Skeletal muscle satellite cell (primary cell): ENCODE measurements at regions not wholly inside any gene's neighbourhood (a gene's known extent, or its start where the extent isn't known, plus 50 kb on each side); places are given as distances from the start of the nearest gene placed in this dataset.

Source experiments
- H3K27me3 ChIP-seq: 2 replicates; pipeline ENCODE4 v1.7.0; 2013; ENCODE audit warnings: low read length; ENCODE audit not compliant: control insufficient read depth, insufficient read depth
- H3K36me3 ChIP-seq: 2 replicates; pipeline ENCODE4 v1.7.0; 2013; ENCODE audit warnings: mild to moderate bottlenecking, control low read depth, low read length; ENCODE audit not compliant: insufficient read depth
- H3K4me1 ChIP-seq: 2 replicates; pipeline ENCODE4 v1.7.0; 2013; ENCODE audit warnings: low read length; ENCODE audit not compliant: control insufficient read depth, insufficient read depth
- H3K4me2 ChIP-seq: 2 replicates; pipeline ENCODE4 v1.7.0; 2013; ENCODE audit warnings: mild to moderate bottlenecking, low read length
- H3K4me3 ChIP-seq: 2 replicates; pipeline ENCODE4 v1.7.0; 2013; ENCODE audit warnings: low read length
- H3K9ac ChIP-seq: 2 replicates; pipeline ENCODE4 v1.7.0; 2013; ENCODE audit warnings: mild to moderate bottlenecking, low read depth, low read length, moderate library complexity
- H3K9me3 ChIP-seq: replicated peaks from 2 replicates; pipeline ENCODE4 v1.7.0; 2013; ENCODE audit warnings: mild to moderate bottlenecking, control low read depth, low read length

DNA sequence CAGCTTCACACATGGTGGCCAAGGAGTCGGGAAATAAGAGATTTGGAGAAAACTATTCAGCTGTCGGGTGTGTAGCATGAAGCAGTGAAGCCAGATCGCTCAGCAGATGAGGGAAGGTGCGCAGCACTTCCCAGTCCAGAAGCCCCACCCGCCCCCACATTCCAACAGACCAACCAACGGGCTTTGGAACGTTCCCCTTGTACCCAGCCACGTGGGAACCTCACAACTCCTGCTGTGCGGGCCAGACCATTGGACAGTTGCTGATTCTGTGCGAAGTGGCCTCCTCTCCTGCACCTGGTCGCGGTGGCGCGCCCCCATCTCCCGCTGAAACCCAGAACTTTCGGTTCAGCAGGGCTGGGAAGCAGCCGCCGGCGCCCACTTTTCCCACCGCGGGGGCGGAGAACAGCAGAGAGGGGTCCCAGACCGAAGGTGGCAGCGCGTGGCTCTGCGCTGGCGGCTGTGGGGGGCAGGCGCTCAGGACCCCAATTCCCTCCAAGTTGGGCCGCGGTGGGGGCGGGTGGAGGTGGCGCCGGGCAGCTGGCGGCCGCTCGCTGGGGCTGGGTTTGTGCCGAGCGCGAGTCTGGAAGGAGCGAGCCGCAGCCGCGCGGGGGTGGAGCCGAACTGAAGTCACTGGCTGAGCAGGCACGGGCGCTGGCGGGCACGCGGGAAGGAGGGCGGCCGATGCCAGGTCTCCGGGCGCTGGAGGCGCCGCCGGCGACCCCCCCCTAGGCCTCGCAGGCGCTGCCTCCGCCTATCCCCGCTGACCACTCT, 1301.5 kb upstream of the SORCS1 start:
- Histone ChIP-seq H3K27me3 (no peaks in the 10 kb centered on the region), H3K9ac (peak overlapping the region; percentile 47), H3K36me3 (no peaks in the 10 kb centered on the region), H3K9me3 (no peaks in the 10 kb centered on the region), H3K4me1 (peaks cover 7% of the 10 kb centered on the region), H3K4me2 (peak overlapping the region; percentile 88), H3K4me3 (peak overlapping the region; percentile 67)

DNA sequence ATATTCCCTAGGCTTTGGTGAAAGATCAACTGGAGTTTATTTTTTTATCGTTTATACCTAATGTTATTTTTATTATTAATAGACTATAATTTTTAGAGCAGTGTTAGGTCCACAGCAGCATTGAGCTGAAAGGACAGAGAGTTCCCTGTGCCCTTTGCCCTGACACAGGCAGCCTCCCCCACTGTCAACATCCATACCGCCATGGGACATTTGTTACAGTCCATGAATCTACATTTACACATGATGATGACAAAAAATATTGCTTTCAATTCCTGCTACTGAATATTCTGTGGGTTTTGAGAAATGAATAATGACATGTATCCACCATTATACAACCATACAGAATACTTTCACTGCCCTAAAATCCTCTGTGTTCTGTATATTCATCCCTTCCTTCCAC, 1297.5 kb upstream of the SORCS1 start:
- Histone ChIP-seq H3K36me3 (no peaks in the 10 kb centered on the region), H3K9ac (no peak overlapping the region), H3K4me3 (no peak overlapping the region), H3K9me3 (no peaks in the 10 kb centered on the region), H3K4me1 (peaks cover 7% of the 10 kb centered on the region), H3K4me2 (no peak overlapping the region), H3K27me3 (no peaks in the 10 kb centered on the region)

DNA sequence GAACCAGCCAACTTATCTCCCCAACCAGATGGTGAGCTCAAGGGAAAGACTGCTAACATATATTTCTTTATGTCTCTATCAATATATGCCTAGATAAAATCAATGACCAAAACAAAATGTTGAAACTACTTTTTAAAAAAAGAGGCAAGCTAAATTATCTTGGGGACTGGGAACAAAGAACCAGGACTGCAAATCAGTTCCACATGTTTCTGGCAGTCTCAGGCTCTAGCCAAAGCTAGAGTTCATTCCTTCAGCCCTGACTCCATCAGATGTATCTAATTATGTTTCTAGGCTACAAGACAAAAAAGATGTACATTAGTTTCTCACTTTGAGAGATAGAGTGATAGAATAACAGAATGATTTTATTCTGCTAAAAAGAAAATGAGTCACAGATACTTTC, 1290.3 kb upstream of the SORCS1 start:
- Histone ChIP-seq H3K36me3 (no peaks in the 10 kb centered on the region), H3K4me2 (no peak overlapping the region), H3K27me3 (no peaks in the 10 kb centered on the region), H3K4me1 (no peaks in the 10 kb centered on the region), H3K4me3 (no peak overlapping the region), H3K9ac (no peak overlapping the region), H3K9me3 (no peaks in the 10 kb centered on the region)

DNA sequence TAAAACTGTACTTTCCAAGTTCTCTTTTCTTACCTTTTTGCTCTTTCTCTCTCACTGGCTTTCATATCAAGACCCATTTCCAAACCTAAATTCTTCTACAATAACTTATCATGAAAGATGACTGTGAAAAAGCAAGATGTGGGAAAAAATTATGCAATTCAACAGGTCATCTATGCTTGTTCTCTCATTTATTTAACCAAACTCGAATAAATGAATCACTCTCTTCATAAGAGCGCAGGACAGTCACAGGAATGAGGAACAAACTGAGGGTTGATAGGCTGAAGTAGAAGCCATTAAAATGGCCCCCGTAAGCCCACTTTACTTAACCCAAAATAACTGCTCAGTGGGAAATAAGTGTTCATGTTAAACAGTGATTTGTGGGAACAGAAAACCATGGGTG, 1289.7 kb upstream of the SORCS1 start:
- Histone ChIP-seq H3K36me3 (no peaks in the 10 kb centered on the region), H3K4me1 (no peaks in the 10 kb centered on the region), H3K9ac (no peak overlapping the region), H3K27me3 (no peaks in the 10 kb centered on the region), H3K9me3 (no peaks in the 10 kb centered on the region), H3K4me2 (no peak overlapping the region), H3K4me3 (no peak overlapping the region)

DNA sequence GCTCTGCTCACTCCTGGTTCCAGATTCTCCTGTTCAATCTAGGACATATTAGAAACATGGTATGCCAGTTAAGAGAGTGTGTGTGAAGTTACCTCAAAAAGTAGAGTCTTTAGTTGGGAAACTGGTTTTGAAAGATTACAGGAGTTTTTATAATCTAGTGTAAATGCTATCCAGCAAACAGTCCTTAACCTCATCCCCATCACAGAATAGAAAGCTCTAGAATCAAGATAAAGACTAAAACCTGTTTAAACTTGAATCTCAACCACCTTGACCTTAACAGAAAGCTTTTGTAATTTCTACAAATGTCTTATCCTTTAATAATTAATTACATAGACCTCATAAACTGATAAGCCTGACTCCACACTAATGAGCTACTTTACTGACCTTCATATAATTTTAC, 1288.7 kb upstream of the SORCS1 start:
- no peaks in the 10 kb centered on the region for H3K4me1 ChIP-seq
- no peaks in the 10 kb centered on the region for H3K36me3 ChIP-seq
- H3K27me3 ChIP-seq = no peaks in the 10 kb centered on the region

DNA sequence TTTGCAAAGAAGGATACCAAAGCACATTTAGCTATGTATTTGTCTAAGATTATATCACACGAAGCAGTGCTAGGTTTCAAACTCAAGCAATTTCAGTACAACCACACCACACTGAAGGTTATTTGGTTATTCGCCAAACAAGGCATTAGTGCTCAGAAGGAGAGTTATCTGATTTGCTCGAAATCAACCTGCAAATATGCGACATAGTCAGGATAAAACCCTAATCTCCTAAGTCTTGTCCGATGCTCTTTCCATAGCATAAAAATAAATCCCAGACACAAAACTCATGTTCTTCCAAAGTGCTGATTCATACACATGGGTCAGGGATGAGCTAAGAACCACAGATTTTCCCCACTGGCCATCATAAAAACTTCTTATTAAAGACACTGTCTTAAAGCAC, 1288.0 kb upstream of the SORCS1 start:
- H3K4me2 ChIP-seq = no peak overlapping the region
- H3K36me3 ChIP-seq = no peaks in the 10 kb centered on the region
- H3K4me3 ChIP-seq = no peak overlapping the region
- H3K4me1 ChIP-seq = no peaks in the 10 kb centered on the region
- no peak overlapping the region for H3K9ac ChIP-seq
- no peaks in the 10 kb centered on the region for H3K27me3 ChIP-seq
- H3K9me3 ChIP-seq = no peaks in the 10 kb centered on the region

More for the DNA sequence above, 1288.7 kb upstream of the SORCS1 start:
- H3K9ac ChIP-seq = no peak overlapping the region
- no peak overlapping the region for H3K4me3 ChIP-seq
- H3K9me3 ChIP-seq = no peaks in the 10 kb centered on the region
- no peak overlapping the region for H3K4me2 ChIP-seq

DNA sequence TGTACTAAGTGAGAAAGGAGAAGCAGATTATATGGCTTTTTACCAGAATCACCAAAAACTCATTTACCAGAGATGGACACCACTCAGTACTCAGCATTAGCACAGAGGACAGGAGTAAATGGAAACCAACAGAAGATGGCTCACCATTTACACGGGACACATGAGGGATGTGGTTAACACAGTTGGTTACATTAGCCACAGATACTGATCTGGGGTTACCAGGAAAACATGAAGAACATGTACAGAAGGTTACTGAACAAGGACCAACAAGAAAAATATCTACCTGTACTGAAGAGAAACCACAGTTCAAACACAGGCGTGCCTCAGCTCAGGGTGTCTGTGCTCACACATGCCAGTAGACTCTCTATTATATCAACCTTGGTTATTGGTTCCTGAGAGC, 1285.8 kb upstream of the SORCS1 start:
- Histone ChIP-seq H3K9me3 (no peaks in the 10 kb centered on the region), H3K4me2 (no peak overlapping the region), H3K27me3 (no peaks in the 10 kb centered on the region), H3K4me1 (no peaks in the 10 kb centered on the region), H3K9ac (no peak overlapping the region), H3K4me3 (no peak overlapping the region), H3K36me3 (no peaks in the 10 kb centered on the region)

DNA sequence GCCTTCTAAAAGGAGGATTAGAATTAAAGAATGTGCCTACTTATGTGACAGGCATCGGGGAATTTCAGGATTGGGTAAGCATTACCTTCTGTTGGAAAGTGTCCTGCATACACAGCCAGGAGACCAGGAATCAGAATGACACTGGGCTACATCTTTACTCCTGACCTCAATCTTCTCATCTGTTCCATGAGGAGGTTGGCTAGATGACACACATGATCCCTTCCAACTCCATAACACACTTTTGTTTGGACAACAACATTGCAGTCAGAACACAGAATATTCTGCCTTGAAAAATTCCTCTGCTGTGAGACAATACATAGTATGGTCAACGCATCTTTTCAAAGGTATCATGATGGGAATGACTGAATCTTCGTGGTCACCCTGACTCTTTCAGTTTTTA, 1281.2 kb upstream of the SORCS1 start:
- no peaks in the 10 kb centered on the region for H3K27me3 ChIP-seq
- no peak overlapping the region for H3K4me2 ChIP-seq
- no peak overlapping the region for H3K4me3 ChIP-seq
- no peaks in the 10 kb centered on the region for H3K9me3 ChIP-seq
- H3K36me3 ChIP-seq = no peaks in the 10 kb centered on the region
- H3K4me1 ChIP-seq = no peaks in the 10 kb centered on the region
- no peak overlapping the region for H3K9ac ChIP-seq

DNA sequence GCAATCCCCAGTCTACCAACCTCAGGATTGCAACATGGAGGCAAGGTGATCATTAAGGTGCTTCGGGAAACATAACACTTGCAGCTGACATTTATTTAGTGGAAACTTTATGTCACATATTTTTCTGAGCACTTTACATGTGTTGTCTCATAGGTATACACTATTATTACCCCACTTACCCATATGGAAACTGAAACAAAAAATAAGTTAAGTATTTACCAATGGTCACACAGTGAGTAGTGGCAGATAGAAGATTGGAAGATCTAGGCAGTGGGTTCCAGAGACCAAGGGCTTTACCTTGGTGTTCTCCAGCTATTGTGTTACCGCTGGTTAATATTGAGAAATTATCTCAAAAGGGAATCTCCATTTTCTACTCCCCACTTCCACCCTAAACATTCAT, 1279.1 kb upstream of the SORCS1 start:
- no peak overlapping the region for H3K9ac ChIP-seq
- no peaks in the 10 kb centered on the region for H3K27me3 ChIP-seq
- no peaks in the 10 kb centered on the region for H3K9me3 ChIP-seq
- H3K4me3 ChIP-seq = no peak overlapping the region
- no peak overlapping the region for H3K4me2 ChIP-seq
- H3K36me3 ChIP-seq = no peaks in the 10 kb centered on the region
- no peaks in the 10 kb centered on the region for H3K4me1 ChIP-seq

DNA sequence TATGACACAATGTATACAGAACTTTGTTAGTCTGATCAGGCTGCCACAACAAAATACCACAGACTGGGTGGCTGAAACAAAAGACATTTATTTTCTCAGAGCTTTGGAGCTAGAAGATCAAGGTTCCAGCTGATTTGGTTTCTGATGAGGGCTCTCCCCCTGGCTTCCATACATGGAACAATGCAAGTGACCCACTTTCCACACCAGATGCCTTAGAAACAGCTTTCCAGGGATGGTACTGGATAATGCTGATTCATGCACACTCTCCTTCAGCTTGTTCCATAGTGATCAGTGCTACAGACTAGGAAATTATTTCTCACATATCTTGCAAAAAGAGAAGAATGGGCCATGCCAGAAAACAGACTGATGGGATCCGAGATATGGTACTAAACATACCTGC, 1274.9 kb upstream of the SORCS1 start:
- H3K4me2 ChIP-seq = no peak overlapping the region
- no peak overlapping the region for H3K9ac ChIP-seq
- no peaks in the 10 kb centered on the region for H3K4me1 ChIP-seq
- H3K36me3 ChIP-seq = no peaks in the 10 kb centered on the region
- no peaks in the 10 kb centered on the region for H3K9me3 ChIP-seq
- H3K4me3 ChIP-seq = no peak overlapping the region
- H3K27me3 ChIP-seq = no peaks in the 10 kb centered on the region

DNA sequence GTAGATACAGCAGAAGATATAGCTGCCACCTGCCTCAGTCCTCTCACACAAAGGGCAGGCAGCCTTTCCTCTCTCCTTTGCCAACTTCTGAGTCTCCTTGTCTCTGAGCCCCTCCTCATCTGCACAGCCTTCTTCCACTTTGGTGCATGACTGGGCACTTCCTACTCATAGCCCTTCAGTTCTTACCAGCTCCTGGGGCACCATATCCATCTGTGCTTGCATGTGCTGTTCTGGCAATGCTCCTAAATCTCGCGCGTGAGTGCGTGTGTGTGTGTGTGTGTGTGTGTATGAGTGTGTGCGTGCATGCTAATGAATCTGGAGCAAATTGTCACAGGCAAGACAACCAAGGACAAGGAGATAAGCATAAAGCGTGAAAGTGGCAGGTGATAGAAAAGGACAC, 1271.6 kb upstream of the SORCS1 start:
- Histone ChIP-seq H3K4me1 (no peaks in the 10 kb centered on the region), H3K9ac (no peak overlapping the region), H3K36me3 (no peaks in the 10 kb centered on the region), H3K4me2 (no peak overlapping the region), H3K27me3 (no peaks in the 10 kb centered on the region), H3K4me3 (no peak overlapping the region), H3K9me3 (no peaks in the 10 kb centered on the region)

DNA sequence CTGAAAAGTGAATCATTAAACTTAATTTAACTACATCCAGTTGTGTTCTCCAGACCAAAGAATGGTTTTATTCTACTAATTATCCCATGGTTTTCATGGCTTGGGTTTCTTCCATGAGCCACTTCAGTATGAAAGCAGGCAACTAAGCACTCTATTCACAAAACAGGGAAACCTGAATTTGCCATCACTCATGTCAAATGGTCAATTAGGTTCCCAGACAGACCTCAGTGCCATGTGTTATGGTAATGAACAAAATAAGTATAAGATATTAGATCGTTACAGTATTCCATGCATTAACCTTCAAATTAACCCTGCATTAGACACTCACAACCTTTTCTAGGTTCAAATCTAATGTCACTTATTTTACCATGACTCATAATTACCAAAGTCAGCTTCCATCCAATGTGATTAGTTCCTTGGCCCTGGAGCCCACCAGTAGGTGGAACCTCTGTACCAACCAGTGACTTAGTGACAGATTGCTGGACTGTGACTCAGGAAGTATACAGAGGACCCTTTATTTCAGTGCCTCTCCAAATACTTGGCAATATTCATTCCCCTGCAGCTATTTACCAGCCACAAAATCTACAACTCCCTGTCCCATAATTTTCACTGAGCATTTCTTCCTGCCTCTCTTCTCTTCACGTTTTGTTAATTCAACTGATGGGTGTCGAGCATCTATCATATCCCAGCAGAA, 1270.2 kb upstream of the SORCS1 start:
- H3K4me2 ChIP-seq = no peak overlapping the region
- H3K36me3 ChIP-seq = no peaks in the 10 kb centered on the region
- H3K27me3 ChIP-seq = no peaks in the 10 kb centered on the region
- H3K4me1 ChIP-seq = no peaks in the 10 kb centered on the region
- no peaks in the 10 kb centered on the region for H3K9me3 ChIP-seq
- H3K4me3 ChIP-seq = no peak overlapping the region
- H3K9ac ChIP-seq = no peak overlapping the region
